ENCODE measurements at regions not wholly inside any gene's neighbourhood (a gene's known extent, or its start where the extent isn't known, plus 50 kb on each side); places are given as distances from the start of the nearest gene placed in this dataset.

- DNase-seq (ENCODE audit: low read depth) (peak; percentile 20), FAIRE-seq (no peak)
- H3K27me3 ChIP-seq (ENCODE audit: control insufficient read depth, insufficient read depth, low read length) = no peaks in the 10 kb centered on the region
- TF ChIP-seq, protein P1, sequence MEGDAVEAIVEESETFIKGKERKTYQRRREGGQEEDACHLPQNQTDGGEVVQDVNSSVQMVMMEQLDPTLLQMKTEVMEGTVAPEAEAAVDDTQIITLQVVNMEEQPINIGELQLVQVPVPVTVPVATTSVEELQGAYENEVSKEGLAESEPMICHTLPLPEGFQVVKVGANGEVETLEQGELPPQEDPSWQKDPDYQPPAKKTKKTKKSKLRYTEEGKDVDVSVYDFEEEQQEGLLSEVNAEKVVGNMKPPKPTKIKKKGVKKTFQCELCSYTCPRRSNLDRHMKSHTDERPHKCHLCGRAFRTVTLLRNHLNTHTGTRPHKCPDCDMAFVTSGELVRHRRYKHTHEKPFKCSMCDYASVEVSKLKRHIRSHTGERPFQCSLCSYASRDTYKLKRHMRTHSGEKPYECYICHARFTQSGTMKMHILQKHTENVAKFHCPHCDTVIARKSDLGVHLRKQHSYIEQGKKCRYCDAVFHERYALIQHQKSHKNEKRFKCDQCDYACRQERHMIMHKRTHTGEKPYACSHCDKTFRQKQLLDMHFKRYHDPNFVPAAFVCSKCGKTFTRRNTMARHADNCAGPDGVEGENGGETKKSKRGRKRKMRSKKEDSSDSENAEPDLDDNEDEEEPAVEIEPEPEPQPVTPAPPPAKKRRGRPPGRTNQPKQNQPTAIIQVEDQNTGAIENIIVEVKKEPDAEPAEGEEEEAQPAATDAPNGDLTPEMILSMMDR (IDR thresholded peaks at IDR 0.05; ENCODE audit: insufficient read depth, low read length, severe bottlenecking) = no peak
- no peaks in the 10 kb centered on the region for H3K36me3 ChIP-seq (ENCODE audit: control insufficient read depth, insufficient read depth, low read length)
- no peak overlapping the region for H3K4me3 ChIP-seq (ENCODE audit: low read depth, low read length)
These were observed 460.8 kb downstream of the DMAC1 start for GRCh38 chr9:7338586-7339281.

DNA sequence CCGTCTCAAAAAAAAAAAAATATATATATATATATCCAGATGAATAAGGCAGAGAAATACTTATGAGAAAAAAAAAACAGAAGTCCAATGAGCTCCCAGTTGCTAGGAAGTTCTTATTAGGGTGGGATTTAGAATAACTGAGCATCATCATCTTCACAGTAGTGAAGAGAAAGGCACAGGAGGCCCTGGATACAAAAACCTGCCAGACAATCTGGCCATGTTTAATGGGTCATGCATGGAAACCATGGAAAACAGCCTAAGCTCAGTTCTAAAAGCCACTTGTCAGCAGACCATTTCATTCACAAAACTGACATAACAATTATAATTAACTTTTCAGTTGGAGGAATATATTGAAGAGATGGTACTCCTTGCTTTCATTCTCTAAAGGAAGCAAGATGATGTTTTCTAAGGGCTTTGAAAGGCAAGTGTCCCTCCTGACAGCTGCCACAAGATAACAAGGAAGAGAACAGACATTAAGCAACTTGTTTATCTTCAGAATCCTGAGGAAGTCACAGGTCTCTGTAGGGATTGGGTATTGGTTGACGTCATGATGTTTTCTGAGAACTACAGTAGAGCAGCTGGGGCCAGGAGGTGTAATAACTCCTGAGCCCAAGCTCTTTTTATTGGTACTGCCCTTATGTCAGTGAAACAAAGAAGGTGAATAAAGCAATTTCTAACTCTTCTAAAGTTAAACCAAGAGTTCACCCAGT, 463.1 kb downstream of the DMAC1 start:
- FAIRE-seq (no peak), DNase-seq (ENCODE audit: low read depth) (no peak)
- TF ChIP-seq, protein P1 (IDR thresholded peaks at IDR 0.05; ENCODE audit: insufficient read depth, low read length, severe bottlenecking) = no peak
- H3K36me3 ChIP-seq (ENCODE audit: control insufficient read depth, insufficient read depth, low read length) = no peaks in the 10 kb centered on the region
- no peaks in the 10 kb centered on the region for H3K27me3 ChIP-seq (ENCODE audit: control insufficient read depth, insufficient read depth, low read length)
- no peak overlapping the region for H3K4me3 ChIP-seq (ENCODE audit: low read depth, low read length)

DNA sequence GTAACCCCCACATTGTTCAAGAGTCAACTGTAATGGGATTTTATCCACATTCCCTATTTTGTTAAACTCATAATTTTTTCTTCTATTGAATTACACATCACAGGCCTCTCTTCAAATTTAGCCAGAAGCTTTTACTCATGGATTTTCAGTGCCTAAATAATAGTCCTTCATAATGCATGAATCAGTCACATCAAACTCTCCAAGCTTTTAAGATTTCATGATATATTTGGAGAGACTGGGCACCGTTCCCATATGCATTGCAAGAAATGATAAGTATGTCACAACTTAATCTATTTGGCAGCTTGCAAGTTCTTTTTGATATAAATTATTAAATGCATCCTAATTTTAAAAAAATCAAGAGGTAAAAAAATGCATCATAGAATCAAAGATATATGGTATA, 465.9 kb downstream of the DMAC1 start:
- H3K4me3 ChIP-seq (ENCODE audit: low read depth, low read length) = no peak overlapping the region
- FAIRE-seq (no peak), DNase-seq (ENCODE audit: low read depth) (no peak)
- TF ChIP-seq, protein P1 (IDR thresholded peaks at IDR 0.05; ENCODE audit: insufficient read depth, low read length, severe bottlenecking) = no peak
- H3K27me3 ChIP-seq (ENCODE audit: control insufficient read depth, insufficient read depth, low read length) = no peaks in the 10 kb centered on the region
- H3K36me3 ChIP-seq (ENCODE audit: control insufficient read depth, insufficient read depth, low read length) = no peaks in the 10 kb centered on the region

DNA sequence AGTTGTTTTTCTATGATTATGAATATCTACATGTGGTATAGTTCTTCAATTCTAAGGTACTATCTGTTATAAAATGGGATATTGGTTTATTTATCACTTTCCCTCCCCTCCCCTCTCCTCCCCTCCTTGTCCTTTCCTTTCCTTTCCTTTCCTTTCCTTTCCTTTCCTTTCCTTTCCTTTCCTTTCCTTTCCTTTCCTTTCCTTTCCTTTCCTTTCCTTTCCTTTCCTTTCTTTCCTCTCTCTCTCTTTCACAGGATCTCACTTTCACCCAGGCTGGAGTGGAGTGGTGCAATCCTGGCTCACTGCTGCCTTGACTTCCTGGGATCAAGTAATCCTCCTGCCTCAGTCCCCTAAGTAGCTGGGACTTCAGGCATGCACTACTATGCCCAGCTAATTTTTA, 466.8 kb downstream of the DMAC1 start:
- H3K36me3 ChIP-seq (ENCODE audit: control insufficient read depth, insufficient read depth, low read length) = no peaks in the 10 kb centered on the region
- H3K4me3 ChIP-seq (ENCODE audit: low read depth, low read length) = no peak overlapping the region
- TF ChIP-seq, protein P1 (IDR thresholded peaks at IDR 0.05; ENCODE audit: insufficient read depth, low read length, severe bottlenecking) = no peak
- FAIRE-seq (no peak), DNase-seq (ENCODE audit: low read depth) (no peak)
- H3K27me3 ChIP-seq (ENCODE audit: control insufficient read depth, insufficient read depth, low read length) = no peaks in the 10 kb centered on the region

- FAIRE-seq (no peak), DNase-seq (ENCODE audit: low read depth) (no peak)
- H3K27me3 ChIP-seq (ENCODE audit: control insufficient read depth, insufficient read depth, low read length) = no peaks in the 10 kb centered on the region
- H3K4me3 ChIP-seq (ENCODE audit: low read depth, low read length) = no peak overlapping the region
- TF ChIP-seq, protein P1 (IDR thresholded peaks at IDR 0.05; ENCODE audit: insufficient read depth, low read length, severe bottlenecking) = no peak
- no peaks in the 10 kb centered on the region for H3K36me3 ChIP-seq (ENCODE audit: control insufficient read depth, insufficient read depth, low read length)
These were observed 471.1 kb downstream of the DMAC1 start for GRCh38 chr9:7328453-7328852.
